HG02763 (cell line): ENCODE measurements at regions not wholly inside any gene's neighbourhood (a gene's known extent, or its start where the extent isn't known, plus 50 kb on each side); places are given as distances from the start of the nearest gene placed in this dataset.
"Not testable (repeated sequence)": the region's sequence is repeated elsewhere in the genome, so short reads cannot be mapped to it uniquely, and the experiment has no call there.

Source experiments
- ATAC-seq: cut with Tn5 transposase; IDR thresholded peaks from one replicate; pipeline ENCODE4 v1.9.1; 2021; ENCODE audit warnings: mild to moderate bottlenecking, moderate library complexity; ENCODE audit not compliant: unreplicated experiment

GRCh38 chr15:20022349-20022748 is 519.3 kb downstream of the GOLGA6L6 start:
- not testable (repeated sequence) for ATAC-seq

GRCh38 chr15:20021351-20021750 is 520.2 kb downstream of the GOLGA6L6 start:
- ATAC-seq: not testable (repeated sequence)

GRCh38 chr15:20020588-20020987 is 521.0 kb downstream of the GOLGA6L6 start:
- not testable (repeated sequence) for ATAC-seq

- not testable (repeated sequence) for ATAC-seq
Observed at GRCh38 chr15:20019758-20020157, 521.8 kb downstream of the GOLGA6L6 start.

- ATAC-seq: not testable (repeated sequence)
Observed at GRCh38 chr15:20017581-20017980, 524.0 kb downstream of the GOLGA6L6 start.

GRCh38 chr15:20016941-20017340 is 524.7 kb downstream of the GOLGA6L6 start:
- not testable (repeated sequence) for ATAC-seq

GRCh38 chr15:20012837-20013236 is 528.8 kb downstream of the GOLGA6L6 start:
- ATAC-seq: not testable (repeated sequence)

GRCh38 chr15:20010759-20011158 is 530.8 kb downstream of the GOLGA6L6 start:
- ATAC-seq: not testable (repeated sequence)

GRCh38 chr15:20009619-20010018 is 532.0 kb downstream of the GOLGA6L6 start:
- not testable (repeated sequence) for ATAC-seq

- not testable (repeated sequence) for ATAC-seq
Observed at GRCh38 chr15:20007338-20007737, 534.3 kb downstream of the GOLGA6L6 start.

- ATAC-seq: not testable (repeated sequence)
Observed at GRCh38 chr15:20003471-20003870, 538.1 kb downstream of the GOLGA6L6 start.

- not testable (repeated sequence) for ATAC-seq
Observed at GRCh38 chr15:20002560-20002959, 539.0 kb downstream of the GOLGA6L6 start.

GRCh38 chr15:19996574-19997194 is 544.9 kb downstream of the GOLGA6L6 start:
- not testable (repeated sequence) for ATAC-seq

GRCh38 chr15:19995296-19995695 is 546.3 kb downstream of the GOLGA6L6 start:
- ATAC-seq: not testable (repeated sequence)

GRCh38 chr15:19992428-19992827 is 549.2 kb downstream of the GOLGA6L6 start:
- no peak for ATAC-seq

- no peak for ATAC-seq
Observed at GRCh38 chr15:19988094-19988660, 553.4 kb downstream of the GOLGA6L6 start.

GRCh38 chr15:19987389-19988048 is 554.1 kb downstream of the GOLGA6L6 start:
- ATAC-seq: no peak

- ATAC-seq: no peak
Observed at GRCh38 chr15:19984101-19984500, 557.5 kb downstream of the GOLGA6L6 start.

- ATAC-seq: no peak
Observed at GRCh38 chr15:19974998-19975397, 566.6 kb downstream of the GOLGA6L6 start.

- no peak for ATAC-seq
Observed at GRCh38 chr15:19973718-19974117, 567.9 kb downstream of the GOLGA6L6 start.

- ATAC-seq: not testable (repeated sequence)
Observed at GRCh38 chr15:19972582-19972981, 569.0 kb downstream of the GOLGA6L6 start.

GRCh38 chr15:19965574-19965973 is 576.0 kb downstream of the GOLGA6L6 start:
- not testable (repeated sequence) for ATAC-seq
